AG04449 (cell line): ENCODE measurements at regions not wholly inside any gene's neighbourhood (a gene's known extent, or its start where the extent isn't known, plus 50 kb on each side); places are given as distances from the start of the nearest gene placed in this dataset.

Source experiments
- CTCF ChIA-PET: fragments of 350-600 bp; formaldehyde crosslinking; extraction: SDS; loops from one replicate; lab custom pipeline; 2021; ENCODE audit warnings: antibody characterized with exemption; lab: Yijun Ruan, JAX
- POLR2A ChIA-PET: fragments of 400-600, 350-600 bp; formaldehyde crosslinking; extraction: SDS; loops from one replicate; lab custom pipeline; 2020; ENCODE audit warnings: antibody characterized with exemption, inconsistent platforms; lab: Yijun Ruan, JAX
- DNase-seq: peaks from one replicate; pipeline ENCODE4 v3.0.0-alpha.2; 2010; ENCODE audit warnings: low read depth, low spot score
- H3K4me3 ChIP-seq: 2 replicates; pipeline ENCODE4 v1.5.1; 2011; ENCODE audit warnings: low read depth, mild to moderate bottlenecking, control low read depth, low read length
- CTCF ChIP-seq: IDR thresholded peaks from one replicate; pipeline ENCODE4 v1.5.1; 2011; ENCODE audit warnings: mild to moderate bottlenecking, moderate library complexity, low read length, control low read depth, inconsistent platforms; ENCODE audit not compliant: insufficient read depth; ENCODE audit errors: missing control alignments

- no peak overlapping the region for H3K4me3 ChIP-seq
- DNase-seq, result no peak
- ChIA-PET CTCF (no interaction called here), POLR2A (no interaction called here)
- TF ChIP-seq CTCF, result no peak
Measured at GRCh38 chr2:47250586-47251403, 74.5 kb upstream of the CALM2 start.

GRCh38 chr2:47249931-47250330 is 73.6 kb upstream of the CALM2 start:
- DNase-seq, result no peak
- H3K4me3 ChIP-seq, result no peak overlapping the region
- POLR2A ChIA-PET, result interaction anchor here (0.6 kb wide), 1 partner anchor 12 kb away, joined by 3 read pairs; no protein-coding TSS in a partner anchor
- CTCF ChIA-PET, result interaction anchor here (1.5 to 1.6 kb wide), 2 partner anchors 11 to 24 kb away, joined by 4 to 7 read pairs; no protein-coding TSS in a partner anchor
- no peak for TF ChIP-seq CTCF

DNA sequence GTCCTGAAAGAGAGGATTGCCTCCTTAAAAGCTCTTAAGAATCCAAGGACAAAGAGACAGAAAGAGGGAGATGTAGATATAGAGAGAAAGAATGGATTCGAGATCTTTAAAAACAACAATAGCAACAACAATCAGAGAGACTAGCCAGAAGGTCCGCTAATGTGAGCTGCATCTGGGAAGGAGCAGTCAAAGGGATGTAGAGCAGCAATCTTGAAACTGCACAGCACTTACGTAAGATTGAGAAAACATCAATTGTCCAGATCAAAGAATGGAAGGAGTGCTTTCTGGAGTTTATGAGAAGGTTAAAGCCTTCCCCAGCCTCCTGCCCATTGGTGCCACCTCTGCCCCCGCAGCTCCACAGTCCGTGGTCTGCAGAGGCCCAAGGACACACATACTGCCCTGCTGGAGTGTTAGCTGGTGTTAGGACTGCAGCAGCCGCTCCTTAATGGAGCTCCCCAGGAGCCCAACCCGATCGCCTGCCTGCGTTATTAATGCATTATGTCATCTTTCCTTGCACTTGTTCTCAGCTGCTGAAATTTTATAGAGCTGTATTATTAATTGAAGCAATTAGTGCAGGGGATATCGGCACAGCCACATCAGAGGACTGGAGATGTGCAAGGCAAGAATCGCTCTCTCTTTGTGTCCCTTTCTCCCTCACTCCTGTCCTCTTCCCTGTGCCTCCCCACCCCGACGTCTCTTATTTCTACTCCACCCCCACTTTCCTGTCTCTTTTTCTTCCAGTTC is 73.0 kb upstream of the CALM2 start:
- no peak for TF ChIP-seq CTCF
- no peak for DNase-seq
- CTCF ChIA-PET, result interaction anchor here (0.6 to 1.6 kb wide), 3 partner anchors 10 to 24 kb away, joined by 3 to 7 read pairs (median 4); no protein-coding TSS in a partner anchor
- POLR2A ChIA-PET, result interaction anchor here (0.6 to 1.1 kb wide), 3 partner anchors 10 to 21 kb away, joined by 3 read pairs; no protein-coding TSS in a partner anchor
- H3K4me3 ChIP-seq, result no peak overlapping the region; the same call in 1 of the 2 replicates

GRCh38 chr2:47243596-47244323 is 67.4 kb upstream of the CALM2 start:
- H3K4me3 ChIP-seq, result no peak overlapping the region
- no peak for DNase-seq
- ChIA-PET POLR2A (no interaction called here), CTCF (interaction anchor here (1.1 kb wide), 1 partner anchor 14 kb away, joined by 3 read pairs; no protein-coding TSS in a partner anchor)
- no peak for TF ChIP-seq CTCF

- ChIA-PET POLR2A (no interaction called here), CTCF (no interaction called here)
- no peak for DNase-seq
Measured at GRCh38 chr2:47241715-47242114, 65.4 kb upstream of the CALM2 start.

More at GRCh38 chr2:47241715-47242114, 65.4 kb upstream of the CALM2 start:
- no peak overlapping the region for H3K4me3 ChIP-seq
- TF ChIP-seq CTCF, result no peak
